CD4-positive, alpha-beta T cell (primary cell): ENCODE measurements at regions not wholly inside any gene's neighbourhood (a gene's known extent, or its start where the extent isn't known, plus 50 kb on each side); places are given as distances from the start of the nearest gene placed in this dataset.

Experiments
- ATAC-seq: fragments of 200-7000 bp; cut with Tn5 transposase; one replicate; pipeline ENCODE4 v1.10.0; 2022; ENCODE audit warnings: mild to moderate bottlenecking; ENCODE audit not compliant: poor library complexity
- CTCF ChIA-PET: fragments of 350-600 bp; sonication (Branson Sonifier 250); formaldehyde crosslinking; loops from one replicate; lab custom pipeline; 2021; ENCODE audit warnings: antibody characterized with exemption, inconsistent platforms; lab: Charles Lee
- POLR2A ChIA-PET: fragments of 350-600 bp; sonication (Branson Sonifier 250); formaldehyde crosslinking; loops from one replicate; lab custom pipeline; 2021; ENCODE audit warnings: antibody characterized with exemption, inconsistent platforms; lab: Charles Lee
- DNase-seq, 14 experiments: peaks; one replicate each; pipeline ENCODE4 v3.0.0-alpha.2; 2013 to 2020; ENCODE audit warnings: mixed read lengths in 2 of 14
- H3K27ac ChIP-seq, 2 donors: one replicate each; pipeline versions ENCODE4 v1.5.1 to v1.7.0; 2013; ENCODE audit warnings: low read length in 2 of 2, low read depth in 1 of 2, mild to moderate bottlenecking in 1 of 2
- H3K27me3 ChIP-seq, 2 experiments: 1 replicate in 1 of 2; 2 replicates in 1 of 2; pipeline versions ENCODE4 v1.6.1 to v1.7.0; 2013; ENCODE audit warnings: low read length in 2 of 2, control low read depth in 1 of 2, mild to moderate bottlenecking in 1 of 2, moderate library complexity in 1 of 2; ENCODE audit not compliant: insufficient read depth in 2 of 2, control insufficient read depth in 1 of 2
- H3K36me3 ChIP-seq: one replicate; pipeline ENCODE4 v1.6.1; 2013; ENCODE audit warnings: low read length, control low read depth; ENCODE audit not compliant: insufficient read depth
- H3K4me1 ChIP-seq: one replicate; pipeline ENCODE4 v1.6.1; 2013; ENCODE audit warnings: low read length, control low read depth; ENCODE audit not compliant: insufficient read depth
- H3K4me3 ChIP-seq: one replicate; pipeline ENCODE4 v1.5.1; 2013; ENCODE audit warnings: mild to moderate bottlenecking, low read length, moderate library complexity
- H3K9me3 ChIP-seq, 2 experiments: 1 replicate in 1 of 2; 2 replicates in 1 of 2; pipeline versions ENCODE4 v1.6.1 to v1.7.0; 2013; ENCODE audit warnings: low read length in 2 of 2, mild to moderate bottlenecking in 2 of 2, control low read depth in 1 of 2, moderate library complexity in 1 of 2; ENCODE audit not compliant: control insufficient read depth in 1 of 2, insufficient read depth in 1 of 2
- H3K27ac Mint-ChIP-seq: one replicate; pipeline ENCODE4 v1.8.0; 2020; ENCODE audit warnings: mixed read lengths
- H3K27me3 Mint-ChIP-seq: one replicate; pipeline ENCODE4 v1.8.0; 2021; ENCODE audit warnings: mixed read lengths
- H3K36me3 Mint-ChIP-seq: one replicate; pipeline ENCODE4 v1.8.0; 2021; ENCODE audit warnings: low read depth, mixed read lengths
- H3K4me1 Mint-ChIP-seq: one replicate; pipeline ENCODE4 v1.8.0; 2021; ENCODE audit warnings: low read depth, mixed read lengths
- H3K4me3 Mint-ChIP-seq: one replicate; pipeline ENCODE4 v1.8.0; 2020; ENCODE audit warnings: mild to moderate bottlenecking, mixed read lengths
- H3K9me3 Mint-ChIP-seq: one replicate; pipeline ENCODE4 v1.8.0; 2020; ENCODE audit warnings: mixed read lengths
- CTCF ChIP-seq: fragments of 200-600 bp; IDR thresholded peaks from one replicate; pipeline ENCODE4 v1.8.0; 2022; ENCODE audit warnings: antibody characterized with exemption, mild to moderate bottlenecking
- intact Hi-C, 2 experiments: fragments of 100-400 bp; cut with DNase I in 1 of 2; cut with micrococcal nuclease in 1 of 2; formaldehyde crosslinking; loops; one replicate each; pipeline versions ENCODE4 v1.15.1 to v1.9.0; 2023 to 2025; cut with DNase I, micrococcal nuclease

- intact Hi-C loops, result no loop called here
- no peaks in the 10 kb centered on the region for H3K4me1 ChIP-seq
- H3K4me3 ChIP-seq, result no peak overlapping the region
- no peak for TF ChIP-seq CTCF
- Mint-ChIP-seq H3K4me3 (no peak overlapping the region), H3K27ac (no peak overlapping the region), H3K4me1 (no peaks in the 10 kb centered on the region), H3K36me3 (no peaks in the 10 kb centered on the region), H3K27me3 (no peaks in the 10 kb centered on the region), H3K9me3 (peaks cover 3% of the 10 kb centered on the region)
- no peak overlapping the region for H3K27ac ChIP-seq
- POLR2A ChIA-PET, result no interaction called here
- H3K9me3 ChIP-seq, result no peaks in the 10 kb centered on the region
- H3K27me3 ChIP-seq, result no peaks in the 10 kb centered on the region
- ATAC-seq (no peak), DNase-seq (no peak)
- H3K36me3 ChIP-seq, result no peaks in the 10 kb centered on the region
- CTCF ChIA-PET, result no interaction called here
Observed at GRCh38 chrX:114101081-114101480, 482.8 kb upstream of the HTR2C start.

GRCh38 chrX:114097866-114098265 is 486.0 kb upstream of the HTR2C start:
- Mint-ChIP-seq H3K27me3 (no peaks in the 10 kb centered on the region), H3K9me3 (no peaks in the 10 kb centered on the region), H3K27ac (no peak overlapping the region), H3K36me3 (no peaks in the 10 kb centered on the region), H3K4me1 (no peaks in the 10 kb centered on the region), H3K4me3 (no peak overlapping the region)
- Histone ChIP-seq H3K9me3 (no peaks in the 10 kb centered on the region), H3K4me1 (no peaks in the 10 kb centered on the region), H3K4me3 (no peak overlapping the region), H3K27ac (no peak overlapping the region), H3K36me3 (no peaks in the 10 kb centered on the region), H3K27me3 (no peaks in the 10 kb centered on the region)
- DNase-seq (no peak), ATAC-seq (no peak)
- intact Hi-C loops, result no loop called here
- CTCF ChIA-PET, result no interaction called here
- POLR2A ChIA-PET, result no interaction called here
- TF ChIP-seq CTCF, result no peak

- Histone ChIP-seq H3K27ac (no peak overlapping the region), H3K4me3 (no peak overlapping the region), H3K4me1 (no peaks in the 10 kb centered on the region), H3K9me3 (no peaks in the 10 kb centered on the region), H3K36me3 (no peaks in the 10 kb centered on the region), H3K27me3 (no peaks in the 10 kb centered on the region)
- ChIA-PET POLR2A (no interaction called here), CTCF (no interaction called here)
- no peak for TF ChIP-seq CTCF
- Mint-ChIP-seq H3K4me3 (no peak overlapping the region), H3K36me3 (no peaks in the 10 kb centered on the region), H3K27me3 (no peaks in the 10 kb centered on the region), H3K9me3 (peaks cover 3% of the 10 kb centered on the region), H3K4me1 (no peaks in the 10 kb centered on the region), H3K27ac (no peak overlapping the region)
- ATAC-seq, result no peak
- intact Hi-C loops, result no loop called here
- DNase-seq, result no peak
Observed at GRCh38 chrX:114097427-114097826, 486.5 kb upstream of the HTR2C start.
